Left ventricle myocardium superior (tissue), 1 donor: ENCODE measurements at regions not wholly inside any gene's neighbourhood (a gene's known extent, or its start where the extent isn't known, plus 50 kb on each side); places are given as distances from the start of the nearest gene placed in this dataset.
A peak's percentile ranks its signal among the peaks of the same experiment; 100 is the strongest.

Experiments
- ATAC-seq: fragments of 200-7000 bp; cut with Tn5 transposase; one replicate; pipeline ENCODE4 v1.9.1; 2020; ENCODE audit warnings: mild to moderate bottlenecking, moderate library complexity
- DNase-seq: peaks from one replicate; pipeline ENCODE4 v3.0.0-alpha.2; 2020
- intact Hi-C: fragments of 100-400 bp; cut with micrococcal nuclease; formaldehyde crosslinking; loops from one replicate; pipeline ENCODE4 v1.11.0; 2022
- donor health status: DM: no; HTN: yes; CAD: no; lungs with severe emphysema.

- intact Hi-C loops = no loop called here
- no peak for DNase-seq
- no peak for ATAC-seq
Observed at GRCh38 chr5:72565513-72566289, 58.5 kb upstream of the ZNF366 start.

GRCh38 chr5:72562717-72563116 lies 55.5 kb upstream of the ZNF366 start:
- intact Hi-C loops = no loop called here
- ATAC-seq (no peak), DNase-seq (no peak)

- ATAC-seq = no peak
- intact Hi-C loops = no loop called here
Observed at GRCh38 chr5:72561148-72561972, 54.1 kb upstream of the ZNF366 start.

GRCh38 chr5:72559866-72560766 lies 52.9 kb upstream of the ZNF366 start:
- peak; percentile 28 for DNase-seq
- intact Hi-C loops = no loop called here
- ATAC-seq = peak; percentile 77

More at GRCh38 chr5:72561148-72561972, 54.1 kb upstream of the ZNF366 start:
- DNase-seq = no peak

GRCh38 chr5:72558383-72558782 lies 51.2 kb upstream of the ZNF366 start:
- intact Hi-C loops = no loop called here
- no peak for ATAC-seq
- no peak for DNase-seq

GRCh38 chr5:72558046-72558336 lies 50.8 kb upstream of the ZNF366 start:
- DNase-seq = no peak
- intact Hi-C loops = no loop called here
- ATAC-seq = no peak

GRCh38 chr5:72557167-72558045 lies 50.2 kb upstream of the ZNF366 start:
- ATAC-seq (no peak), DNase-seq (no peak)
- intact Hi-C loops = no loop called here
